GM12873 (cell line): ENCODE measurements at regions not wholly inside any gene's neighbourhood (a gene's known extent, or its start where the extent isn't known, plus 50 kb on each side); places are given as distances from the start of the nearest gene placed in this dataset.
A peak's percentile ranks its signal among the peaks of the same experiment; 100 is the strongest.

Experiments used
- TF ChIP-seq, protein P1 (sequence below): IDR thresholded peaks from 2 replicates; pipeline ENCODE4 v1.5.1; 2012; ENCODE audit warnings: low read depth, mild to moderate bottlenecking, moderate library complexity, low read length, control low read depth; ENCODE audit not compliant: insufficient read depth; ENCODE audit errors: missing control alignments

DNA sequence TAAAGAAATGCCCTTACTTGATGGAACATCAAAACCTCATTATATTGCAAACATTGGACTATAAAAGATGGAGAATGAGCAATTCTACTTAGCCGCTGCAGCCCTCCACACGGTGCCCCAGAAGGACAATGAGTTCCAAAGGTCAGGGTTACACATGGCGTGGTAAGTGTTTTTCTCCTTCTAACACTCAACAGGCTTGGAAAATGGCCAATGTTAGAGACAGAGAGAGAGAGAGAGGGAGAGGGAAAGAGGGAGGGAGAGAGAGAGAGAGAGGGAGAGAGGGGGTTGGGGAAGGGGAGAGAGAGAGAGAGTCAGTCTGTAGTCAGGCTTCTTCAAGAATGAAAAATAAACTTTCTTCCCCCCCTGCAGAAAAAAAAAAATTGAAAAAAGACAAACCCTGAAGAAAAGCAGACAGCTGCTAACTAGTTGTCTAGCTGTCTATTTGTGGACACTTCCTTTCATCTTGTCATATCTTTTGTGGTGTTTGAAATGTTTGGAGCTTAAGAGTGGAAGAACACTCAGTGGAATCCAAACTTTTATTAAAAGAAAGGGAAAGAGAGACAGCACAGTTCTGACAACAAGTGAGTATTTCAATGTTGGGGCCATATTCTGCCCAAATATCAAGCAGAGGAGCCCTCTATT, 324.8 kb downstream of the TMEM38B start:
- TF ChIP-seq, protein P1, sequence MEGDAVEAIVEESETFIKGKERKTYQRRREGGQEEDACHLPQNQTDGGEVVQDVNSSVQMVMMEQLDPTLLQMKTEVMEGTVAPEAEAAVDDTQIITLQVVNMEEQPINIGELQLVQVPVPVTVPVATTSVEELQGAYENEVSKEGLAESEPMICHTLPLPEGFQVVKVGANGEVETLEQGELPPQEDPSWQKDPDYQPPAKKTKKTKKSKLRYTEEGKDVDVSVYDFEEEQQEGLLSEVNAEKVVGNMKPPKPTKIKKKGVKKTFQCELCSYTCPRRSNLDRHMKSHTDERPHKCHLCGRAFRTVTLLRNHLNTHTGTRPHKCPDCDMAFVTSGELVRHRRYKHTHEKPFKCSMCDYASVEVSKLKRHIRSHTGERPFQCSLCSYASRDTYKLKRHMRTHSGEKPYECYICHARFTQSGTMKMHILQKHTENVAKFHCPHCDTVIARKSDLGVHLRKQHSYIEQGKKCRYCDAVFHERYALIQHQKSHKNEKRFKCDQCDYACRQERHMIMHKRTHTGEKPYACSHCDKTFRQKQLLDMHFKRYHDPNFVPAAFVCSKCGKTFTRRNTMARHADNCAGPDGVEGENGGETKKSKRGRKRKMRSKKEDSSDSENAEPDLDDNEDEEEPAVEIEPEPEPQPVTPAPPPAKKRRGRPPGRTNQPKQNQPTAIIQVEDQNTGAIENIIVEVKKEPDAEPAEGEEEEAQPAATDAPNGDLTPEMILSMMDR: no peak

DNA sequence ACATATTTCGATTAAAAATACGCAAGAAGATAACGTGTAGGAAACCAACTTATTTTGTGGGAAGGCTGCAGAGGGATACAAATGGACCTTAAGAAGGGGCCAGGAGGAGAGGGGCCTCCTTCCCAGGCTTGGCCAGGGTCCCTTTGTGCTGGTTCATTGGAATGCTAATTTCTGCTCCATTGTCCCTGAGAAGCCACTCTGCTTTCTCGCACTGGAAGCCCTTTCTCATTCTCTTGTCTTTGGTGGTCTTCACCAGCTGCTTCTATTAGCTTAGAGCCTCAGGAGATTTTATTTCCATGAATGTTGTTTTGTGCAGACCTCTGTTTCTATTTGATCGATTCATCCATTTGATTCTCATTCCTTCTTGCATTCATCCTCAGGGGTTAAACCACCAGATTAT, 325.4 kb downstream of the TMEM38B start:
- TF ChIP-seq, protein P1: no peak

DNA sequence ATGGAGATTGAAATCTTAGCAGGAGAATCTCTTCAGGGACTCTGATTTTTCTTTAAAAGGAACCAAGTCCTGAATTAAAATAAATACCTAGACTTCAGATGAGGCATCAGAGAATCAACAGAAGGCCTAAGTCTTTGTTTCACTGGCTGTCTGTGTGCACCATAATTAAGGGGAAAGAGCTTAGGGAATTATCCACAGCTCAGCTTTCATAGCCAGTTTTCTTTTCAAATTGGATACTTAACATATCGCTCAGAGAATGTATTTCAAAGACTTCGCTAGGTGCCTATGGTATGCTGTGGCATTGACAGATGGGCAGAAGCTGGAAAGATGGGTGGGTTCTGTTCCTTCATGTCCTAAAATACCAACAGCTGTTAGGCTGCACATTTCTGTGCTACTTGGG, 325.8 kb downstream of the TMEM38B start:
- TF ChIP-seq, protein P1: no peak

DNA sequence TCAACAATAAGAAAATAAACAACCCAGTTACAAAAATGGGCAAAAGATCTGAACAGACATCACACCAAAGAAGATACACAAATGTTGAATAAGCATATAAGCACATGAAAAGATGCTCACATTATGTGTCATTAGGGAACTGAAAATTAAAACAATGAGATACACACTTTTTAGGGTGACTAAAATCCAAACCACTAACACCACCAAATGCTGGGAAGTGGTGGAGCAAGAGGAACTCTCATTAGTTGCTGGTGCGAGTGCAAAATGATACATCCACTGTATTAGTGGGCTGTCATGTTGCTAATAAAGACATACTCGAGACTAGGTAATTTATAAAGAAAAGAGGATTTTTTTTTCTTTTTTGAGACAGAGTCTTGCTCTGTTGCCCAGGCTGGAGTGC, 329.1 kb downstream of the TMEM38B start:
- TF ChIP-seq, protein P1: no peak

DNA sequence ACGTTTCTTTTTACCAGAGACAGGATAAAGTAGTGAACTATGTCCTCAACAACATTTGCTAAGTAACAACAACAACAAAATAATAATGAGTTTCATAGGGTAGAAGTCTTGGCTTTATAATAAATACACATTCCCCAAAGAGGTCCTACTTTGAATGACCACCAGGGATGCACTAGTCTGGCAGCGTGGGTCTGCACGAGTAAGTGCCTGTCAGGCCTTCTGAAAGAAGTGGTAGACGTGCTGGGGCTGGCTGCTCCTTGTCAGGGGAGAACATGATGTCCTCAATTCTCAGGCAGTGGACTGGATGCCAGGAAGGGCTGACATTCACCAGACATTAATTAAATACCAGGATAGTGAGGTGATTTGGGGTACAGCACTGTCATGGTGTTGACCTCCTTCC, 331.1 kb downstream of the TMEM38B start:
- TF ChIP-seq, protein P1: peak; percentile 14

DNA sequence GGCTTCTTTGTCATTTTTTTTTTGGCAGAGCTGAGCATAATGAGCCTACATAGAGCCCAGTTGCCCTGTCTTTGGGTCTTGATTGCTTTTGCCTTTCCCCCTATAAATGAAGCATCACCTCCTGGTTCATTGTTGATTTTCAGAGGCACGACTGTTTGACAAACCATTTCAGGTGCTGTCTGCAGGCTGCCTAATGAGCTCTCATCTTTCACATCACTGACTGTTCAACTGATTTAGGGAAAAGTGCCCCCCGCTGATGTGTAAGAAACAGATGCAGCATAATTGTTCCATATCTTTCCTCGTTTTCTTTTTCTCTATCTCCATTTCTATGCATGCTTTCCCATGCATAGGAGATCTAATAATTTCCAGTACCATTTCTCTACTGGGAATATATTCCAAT, 338.6 kb downstream of the TMEM38B start:
- TF ChIP-seq, protein P1: no peak

DNA sequence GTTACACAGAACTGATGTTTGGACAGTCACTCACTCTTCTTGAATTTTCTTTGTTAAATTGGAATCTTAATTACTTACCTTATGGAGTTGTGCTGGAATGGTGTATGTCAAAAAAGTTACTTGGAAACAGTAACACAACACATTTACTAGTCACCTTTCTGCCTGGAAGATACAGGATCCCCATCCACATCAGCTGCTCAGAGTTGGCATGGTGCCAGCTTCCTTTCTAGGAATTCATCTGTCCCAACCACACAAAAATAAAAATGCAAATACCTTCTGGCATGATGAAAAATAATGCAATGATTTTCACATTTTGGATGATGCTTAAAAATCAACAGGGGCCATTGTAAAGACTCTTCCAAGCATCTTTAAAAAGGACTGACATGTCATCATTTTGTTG, 341.5 kb downstream of the TMEM38B start:
- TF ChIP-seq, protein P1: no peak
